ENCODE measurements at regions not wholly inside any gene's neighbourhood (a gene's known extent, or its start where the extent isn't known, plus 50 kb on each side); places are given as distances from the start of the nearest gene placed in this dataset.

DNA sequence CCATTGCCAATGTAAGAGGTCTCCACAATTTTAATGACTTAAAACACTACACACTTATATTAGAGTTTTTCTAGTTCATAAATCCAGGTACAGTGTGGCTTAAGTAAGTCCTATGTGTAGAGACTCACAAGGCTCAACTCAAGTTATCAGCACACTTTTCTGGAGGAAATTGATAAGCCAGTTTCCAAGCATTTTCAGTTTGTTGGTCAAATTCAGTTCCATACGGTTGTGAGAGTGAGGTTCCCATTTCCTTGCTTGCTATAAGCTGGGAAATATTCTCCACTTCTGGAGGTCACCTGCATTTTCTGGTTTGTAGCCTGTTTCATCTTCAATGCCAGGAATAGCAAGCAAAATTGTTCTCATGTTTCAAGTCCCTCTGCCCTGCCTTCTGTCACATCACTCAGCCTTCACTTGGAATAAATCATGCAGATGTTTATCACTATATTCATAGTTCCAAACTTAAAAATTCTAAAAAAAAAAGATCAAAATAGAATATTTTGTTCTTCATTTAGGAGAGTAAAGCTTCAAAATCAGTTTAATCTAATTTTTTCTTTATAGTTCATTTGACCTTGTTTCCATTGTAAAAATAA is 1137.5 kb upstream of the INTU start:
- TF ChIP-seq, protein P1, sequence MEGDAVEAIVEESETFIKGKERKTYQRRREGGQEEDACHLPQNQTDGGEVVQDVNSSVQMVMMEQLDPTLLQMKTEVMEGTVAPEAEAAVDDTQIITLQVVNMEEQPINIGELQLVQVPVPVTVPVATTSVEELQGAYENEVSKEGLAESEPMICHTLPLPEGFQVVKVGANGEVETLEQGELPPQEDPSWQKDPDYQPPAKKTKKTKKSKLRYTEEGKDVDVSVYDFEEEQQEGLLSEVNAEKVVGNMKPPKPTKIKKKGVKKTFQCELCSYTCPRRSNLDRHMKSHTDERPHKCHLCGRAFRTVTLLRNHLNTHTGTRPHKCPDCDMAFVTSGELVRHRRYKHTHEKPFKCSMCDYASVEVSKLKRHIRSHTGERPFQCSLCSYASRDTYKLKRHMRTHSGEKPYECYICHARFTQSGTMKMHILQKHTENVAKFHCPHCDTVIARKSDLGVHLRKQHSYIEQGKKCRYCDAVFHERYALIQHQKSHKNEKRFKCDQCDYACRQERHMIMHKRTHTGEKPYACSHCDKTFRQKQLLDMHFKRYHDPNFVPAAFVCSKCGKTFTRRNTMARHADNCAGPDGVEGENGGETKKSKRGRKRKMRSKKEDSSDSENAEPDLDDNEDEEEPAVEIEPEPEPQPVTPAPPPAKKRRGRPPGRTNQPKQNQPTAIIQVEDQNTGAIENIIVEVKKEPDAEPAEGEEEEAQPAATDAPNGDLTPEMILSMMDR (IDR thresholded peaks at IDR 0.05) = no peak

DNA sequence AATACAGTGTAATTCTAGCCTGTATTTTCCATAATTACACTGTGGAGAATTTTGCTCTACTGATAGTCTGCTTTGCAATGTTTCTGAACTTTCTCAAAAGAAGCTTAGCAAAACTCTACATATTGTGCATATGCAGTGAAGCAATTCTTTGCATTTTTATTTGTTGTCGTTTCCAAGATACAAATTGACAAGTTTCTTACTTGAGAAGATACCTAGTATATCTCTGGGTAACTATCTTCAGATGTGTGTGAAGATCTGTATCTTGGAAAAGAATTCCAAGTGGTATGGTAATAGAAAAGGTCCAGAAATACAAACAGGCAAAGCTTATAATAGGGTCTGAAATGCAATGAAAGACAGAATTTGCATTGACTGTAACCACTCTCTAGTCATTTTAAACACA is 1119.8 kb upstream of the INTU start:
- TF ChIP-seq, protein P1 (IDR thresholded peaks at IDR 0.05) = no peak

DNA sequence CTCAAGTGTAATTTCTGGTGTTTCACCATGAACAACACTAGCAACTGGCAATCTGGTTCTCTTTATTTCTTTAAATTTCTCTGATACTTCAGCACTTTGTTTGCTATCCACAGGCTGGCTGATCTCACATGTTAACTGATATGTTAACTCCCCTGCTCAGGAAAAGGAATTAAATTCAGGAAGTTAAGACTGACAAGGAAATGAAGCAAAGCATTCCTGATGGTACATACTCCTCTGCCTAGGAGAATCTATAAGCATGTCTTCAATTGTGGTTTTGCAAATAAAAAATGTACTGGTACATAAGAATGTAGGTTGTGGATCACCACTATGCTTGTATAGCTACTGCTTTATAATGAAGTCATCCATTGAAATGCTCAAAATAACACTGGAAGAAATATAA is 1119.2 kb upstream of the INTU start:
- TF ChIP-seq, protein P1 (IDR thresholded peaks at IDR 0.05) = no peak

DNA sequence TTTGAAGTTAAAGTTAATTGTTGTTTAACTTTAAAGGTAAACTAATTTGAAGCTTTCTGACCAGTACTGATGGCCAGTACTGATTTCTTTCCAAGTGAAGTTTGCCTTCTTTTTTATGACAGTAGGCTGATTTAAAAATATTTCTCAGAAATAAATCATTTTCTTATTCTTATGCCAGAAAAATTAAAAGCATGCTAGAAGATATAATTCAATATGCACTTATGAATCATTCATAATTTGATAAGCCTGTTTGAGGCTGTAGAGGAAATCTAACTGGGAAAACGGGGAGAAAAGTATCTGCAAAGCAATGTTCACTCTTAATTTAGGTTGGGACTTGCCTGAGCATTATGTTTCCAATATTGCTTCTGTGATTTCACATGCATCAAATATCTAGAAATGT is 1112.0 kb upstream of the INTU start:
- TF ChIP-seq, protein P1 (IDR thresholded peaks at IDR 0.05) = no peak

DNA sequence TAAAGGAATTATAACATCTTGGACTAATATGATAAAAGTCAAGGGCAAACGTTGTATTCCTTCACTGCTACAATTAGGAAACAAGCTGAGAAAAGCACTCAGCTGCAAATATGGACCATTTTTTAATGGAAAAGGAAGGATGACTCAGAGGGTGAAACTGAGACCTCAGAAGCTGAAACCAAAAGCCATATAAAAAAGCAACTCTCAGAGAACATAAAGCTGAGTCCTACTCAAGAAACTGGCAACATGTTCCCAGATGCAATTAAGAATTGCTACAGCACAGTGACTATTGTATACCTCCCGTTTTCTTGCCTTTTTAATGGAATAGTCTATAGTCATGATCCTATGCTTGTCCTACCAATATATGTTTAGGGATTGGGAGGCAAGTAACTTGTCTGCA is 1106.4 kb upstream of the INTU start:
- TF ChIP-seq, protein P1 (IDR thresholded peaks at IDR 0.05) = no peak

DNA sequence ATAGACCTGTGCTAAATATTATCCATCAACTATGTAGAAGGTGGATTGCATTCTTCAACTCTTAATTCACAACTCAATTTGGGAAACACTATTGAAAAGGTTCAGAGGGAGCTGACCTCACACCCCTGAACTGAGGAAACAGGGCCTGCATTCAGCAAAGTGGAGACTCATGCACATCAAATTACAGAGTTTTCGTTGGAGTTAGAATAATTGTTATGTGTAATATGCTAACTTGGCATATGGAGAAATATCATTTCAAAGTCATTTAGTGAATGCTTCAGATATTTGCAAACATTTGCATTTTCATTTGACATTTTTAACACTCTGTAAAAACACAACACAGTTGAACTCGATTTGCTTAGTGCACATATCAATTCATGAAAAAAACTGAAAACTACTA is 1102.8 kb upstream of the INTU start:
- TF ChIP-seq, protein P1 (IDR thresholded peaks at IDR 0.05) = no peak

DNA sequence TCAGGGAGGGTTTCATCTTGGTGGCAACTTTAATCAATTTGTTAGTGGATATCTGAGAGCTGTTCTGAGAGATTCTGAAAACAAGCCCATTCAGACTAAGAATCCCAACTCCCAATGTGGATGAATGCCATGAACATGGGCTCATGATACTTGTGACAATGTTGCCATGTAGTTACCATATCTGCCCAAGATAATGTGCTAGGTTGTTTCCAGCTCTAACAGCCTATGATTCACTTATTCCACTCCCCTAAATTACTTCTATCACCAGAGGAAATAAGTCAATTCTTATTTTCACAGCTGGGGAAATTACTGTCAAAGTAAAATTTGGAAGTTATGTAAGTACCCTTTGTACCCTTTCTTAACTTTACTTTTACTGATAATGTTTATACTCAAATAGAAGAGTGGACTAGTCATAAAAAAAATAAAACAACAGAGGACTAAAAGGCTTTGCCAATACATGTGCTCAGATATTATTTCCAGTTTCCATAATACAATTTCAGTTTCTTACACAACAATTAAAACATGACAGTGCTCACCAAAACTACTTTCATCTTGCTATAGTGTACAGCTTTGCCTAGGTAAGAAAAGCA is 1101.7 kb upstream of the INTU start:
- TF ChIP-seq, protein P1 (IDR thresholded peaks at IDR 0.05) = no peak

DNA sequence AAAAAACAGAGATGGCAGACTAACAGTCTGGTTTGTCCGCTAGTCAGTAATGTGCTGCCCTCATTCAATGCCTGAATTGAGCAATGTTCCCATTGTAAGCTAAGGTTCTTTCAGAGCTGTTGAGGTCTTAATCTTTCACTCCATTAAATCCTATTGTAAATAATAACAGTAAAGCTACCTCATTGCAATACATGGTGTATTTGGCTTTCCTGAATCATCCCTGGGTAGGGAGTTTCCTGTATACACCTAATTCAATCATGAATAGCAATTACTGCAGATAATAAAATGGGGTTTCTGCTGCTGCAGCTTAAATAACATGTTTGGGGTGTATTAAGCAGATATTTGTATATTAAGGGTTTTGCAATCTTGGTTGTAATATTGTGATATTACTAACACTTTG is 1100.2 kb upstream of the INTU start:
- TF ChIP-seq, protein P1 (IDR thresholded peaks at IDR 0.05) = no peak
